Right atrium auricular region (tissue), 2 donors: ENCODE measurements at regions not wholly inside any gene's neighbourhood (a gene's known extent, or its start where the extent isn't known, plus 50 kb on each side); places are given as distances from the start of the nearest gene placed in this dataset.

Experiments
- DNase-seq: peaks from one replicate; pipeline ENCODE4 v3.0.0-alpha.2; 2019; ENCODE audit warnings: low spot score
- H3K27ac ChIP-seq, 2 donors: fragments of 200-600 bp; sonication (generic); 1 replicate in 1 of 2; 2 replicates in 1 of 2; pipeline ENCODE4 v1.5.1; 2016 to 2019
- H3K27me3 ChIP-seq, 2 donors: fragments of 200-600 bp; sonication (generic); one replicate each; pipeline versions ENCODE4 v1.5.1 to v1.6.0; 2017 to 2019
- H3K36me3 ChIP-seq: fragments of 200-600 bp; sonication (generic); one replicate; pipeline ENCODE4 v1.5.1; 2016
- H3K4me1 ChIP-seq, 2 donors: fragments of 200-600 bp; sonication (generic); one replicate each; pipeline versions ENCODE4 v1.5.1 to v1.6.0; 2017 to 2019
- H3K4me3 ChIP-seq, 2 donors: fragments of 200-600 bp; sonication (generic); 1 replicate in 1 of 2; 2 replicates in 1 of 2; pipeline ENCODE4 v1.5.1; 2017 to 2019; ENCODE audit warnings: mild to moderate bottlenecking in 1 of 2, moderate library complexity in 1 of 2
- H3K9me3 ChIP-seq, 2 donors: fragments of 200-600 bp; sonication (generic); one replicate each; pipeline ENCODE4 v1.5.1; 2019
- TF ChIP-seq, protein P1 (sequence below), 2 donors: fragments of 200-600 bp; sonication (generic); IDR thresholded peaks; one replicate each; pipeline ENCODE4 v1.5.1; 2019; ENCODE audit warnings: antibody characterized with exemption in 2 of 2

GRCh38 chr2:58900246-58901027 lies 659.3 kb upstream of the FANCL start:
- Histone ChIP-seq H3K4me3 (no peak overlapping the region), H3K36me3 (no peaks in the 10 kb centered on the region), H3K9me3 (no peaks in the 10 kb centered on the region), H3K27ac (no peak overlapping the region), H3K27me3 (no peaks in the 10 kb centered on the region), H3K4me1 (peaks cover 0 to 9% of the 10 kb centered on the region in 2 donors)
- TF ChIP-seq, protein P1, sequence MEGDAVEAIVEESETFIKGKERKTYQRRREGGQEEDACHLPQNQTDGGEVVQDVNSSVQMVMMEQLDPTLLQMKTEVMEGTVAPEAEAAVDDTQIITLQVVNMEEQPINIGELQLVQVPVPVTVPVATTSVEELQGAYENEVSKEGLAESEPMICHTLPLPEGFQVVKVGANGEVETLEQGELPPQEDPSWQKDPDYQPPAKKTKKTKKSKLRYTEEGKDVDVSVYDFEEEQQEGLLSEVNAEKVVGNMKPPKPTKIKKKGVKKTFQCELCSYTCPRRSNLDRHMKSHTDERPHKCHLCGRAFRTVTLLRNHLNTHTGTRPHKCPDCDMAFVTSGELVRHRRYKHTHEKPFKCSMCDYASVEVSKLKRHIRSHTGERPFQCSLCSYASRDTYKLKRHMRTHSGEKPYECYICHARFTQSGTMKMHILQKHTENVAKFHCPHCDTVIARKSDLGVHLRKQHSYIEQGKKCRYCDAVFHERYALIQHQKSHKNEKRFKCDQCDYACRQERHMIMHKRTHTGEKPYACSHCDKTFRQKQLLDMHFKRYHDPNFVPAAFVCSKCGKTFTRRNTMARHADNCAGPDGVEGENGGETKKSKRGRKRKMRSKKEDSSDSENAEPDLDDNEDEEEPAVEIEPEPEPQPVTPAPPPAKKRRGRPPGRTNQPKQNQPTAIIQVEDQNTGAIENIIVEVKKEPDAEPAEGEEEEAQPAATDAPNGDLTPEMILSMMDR (IDR thresholded peaks at IDR 0.05): no peak
- no peak for DNase-seq

DNA sequence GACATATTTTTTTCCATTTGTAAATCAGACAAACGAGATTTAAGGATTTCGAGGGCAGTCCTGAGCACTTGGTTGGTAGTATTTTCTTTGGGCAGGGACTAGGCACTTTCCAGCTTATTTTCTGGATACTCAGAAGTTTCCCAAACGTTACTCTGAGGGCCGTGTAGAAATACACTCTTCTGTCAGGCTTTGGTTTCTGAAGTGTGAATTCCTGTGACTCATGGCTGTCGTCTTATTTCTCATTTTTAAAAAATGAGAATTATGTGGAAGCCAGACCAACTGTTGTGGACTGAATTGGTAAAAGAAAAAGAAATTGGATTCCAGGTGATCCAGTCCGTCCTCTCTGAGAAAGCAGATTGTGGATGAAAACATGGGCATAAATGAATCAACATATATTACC lies 658.6 kb upstream of the FANCL start:
- H3K27ac ChIP-seq: no peak overlapping the region
- no peak for DNase-seq

GRCh38 chr2:58896638-58897037 lies 655.5 kb upstream of the FANCL start:
- no peaks in the 10 kb centered on the region for H3K9me3 ChIP-seq
- DNase-seq: no peak
- no peaks in the 10 kb centered on the region for H3K27me3 ChIP-seq
- TF ChIP-seq, protein P1 (IDR thresholded peaks at IDR 0.05): no peak
- H3K36me3 ChIP-seq: no peaks in the 10 kb centered on the region
- H3K4me3 ChIP-seq: no peak overlapping the region
- no peak overlapping the region for H3K27ac ChIP-seq
- peaks cover 0 to 9% of the 10 kb centered on the region in 2 donors for H3K4me1 ChIP-seq

More for the DNA sequence above, 658.6 kb upstream of the FANCL start:
- Histone ChIP-seq H3K4me3 (no peak overlapping the region), H3K36me3 (no peaks in the 10 kb centered on the region), H3K4me1 (peaks cover 0 to 9% of the 10 kb centered on the region in 2 donors), H3K27me3 (no peaks in the 10 kb centered on the region), H3K9me3 (no peaks in the 10 kb centered on the region)
- TF ChIP-seq, protein P1 (IDR thresholded peaks at IDR 0.05): no peak

DNA sequence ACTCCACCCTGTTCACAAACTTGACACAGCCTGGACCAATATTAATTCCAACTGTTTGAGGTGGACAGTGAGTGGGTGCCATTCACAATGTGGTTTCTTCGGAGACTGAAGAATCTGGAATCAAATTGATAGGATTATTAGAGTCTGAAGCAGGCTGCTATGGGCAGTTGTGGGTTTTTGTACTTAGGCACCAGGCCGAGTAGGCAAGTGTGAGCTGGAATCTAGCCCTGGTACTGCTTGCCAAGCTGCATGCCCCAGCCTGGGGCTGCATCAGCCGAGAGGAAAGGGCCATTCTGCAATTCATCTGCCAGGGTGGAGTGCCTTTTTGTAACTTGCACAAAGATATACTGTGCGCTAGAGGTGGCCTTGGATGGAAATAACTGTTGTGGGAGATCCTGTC lies 654.7 kb upstream of the FANCL start:
- DNase-seq: no peak
- Histone ChIP-seq H3K4me3 (no peak overlapping the region), H3K4me1 (peaks cover 0 to 9% of the 10 kb centered on the region in 2 donors), H3K27ac (no peak overlapping the region), H3K27me3 (no peaks in the 10 kb centered on the region), H3K36me3 (no peaks in the 10 kb centered on the region), H3K9me3 (no peaks in the 10 kb centered on the region)
- TF ChIP-seq, protein P1 (IDR thresholded peaks at IDR 0.05): no peak

- Histone ChIP-seq H3K36me3 (no peaks in the 10 kb centered on the region), H3K9me3 (no peaks in the 10 kb centered on the region), H3K27me3 (no peaks in the 10 kb centered on the region), H3K4me1 (peaks cover 0 to 9% of the 10 kb centered on the region in 2 donors), H3K4me3 (no peak overlapping the region), H3K27ac (no peak overlapping the region)
- TF ChIP-seq, protein P1 (IDR thresholded peaks at IDR 0.05): no peak
- no peak for DNase-seq
Observed at GRCh38 chr2:58893656-58894351, 652.7 kb upstream of the FANCL start.
